PC-3 (cell line): ENCODE measurements at regions not wholly inside any gene's neighbourhood (a gene's known extent, or its start where the extent isn't known, plus 50 kb on each side); places are given as distances from the start of the nearest gene placed in this dataset.

ENCODE experiments used
- ATAC-seq: fragments of 200-7000 bp; cut with Tn5 transposase; 2 replicates; pipeline ENCODE4 v1.9.1; 2020; ENCODE audit warnings: mild to moderate bottlenecking, moderate library complexity
- BruUV-seq: library from RNA; stranded (reverse); fragments of 400-500 nt; replicated peaks from 2 replicates; lab custom pipeline; 2021; lab: Mats Ljungman, UMichigan
- CTCF ChIA-PET: fragments of 300-600 bp; sonication (Branson Sonifier 250); formaldehyde crosslinking; loops from one replicate; lab custom pipeline; 2022; ENCODE audit warnings: antibody characterized with exemption; lab: Charles Lee
- POLR2A ChIA-PET: fragments of 300-600 bp; sonication (Branson Sonifier 250); formaldehyde crosslinking; loops from one replicate; lab custom pipeline; 2022; ENCODE audit warnings: antibody characterized with exemption; ENCODE audit not compliant: unreplicated experiment; lab: Charles Lee
- DNase-seq: peaks from one replicate; pipeline ENCODE4 v3.0.0-alpha.2; 2015
- H2AFZ ChIP-seq: fragments of 300-600 bp; sonication (generic); 2 replicates; pipeline ENCODE4 v1.6.0; 2016; ENCODE audit warnings: antibody characterized with exemption, low read length
- H3F3A ChIP-seq: fragments of 300-600 bp; sonication (generic); one replicate; pipeline ENCODE4 v1.6.0; 2017; ENCODE audit warnings: antibody characterized with exemption, low read length, control low read depth, mild to moderate bottlenecking; ENCODE audit not compliant: unreplicated experiment
- H3K27ac ChIP-seq: fragments of 300-600 bp; sonication (generic); 2 replicates; pipeline ENCODE4 v1.5.1; 2016; ENCODE audit warnings: mild to moderate bottlenecking, low read length
- H3K27me3 ChIP-seq: fragments of 300-600 bp; sonication (generic); 2 replicates; pipeline ENCODE4 v1.6.1; 2016; ENCODE audit warnings: low read length, mixed read lengths
- H3K36me3 ChIP-seq: fragments of 300-600 bp; sonication (generic); 2 replicates; pipeline ENCODE4 v1.6.1; 2016; ENCODE audit warnings: low read depth, mixed run types, low read length, mixed read lengths
- H3K4me1 ChIP-seq: fragments of 300-600 bp; sonication (generic); 2 replicates; pipeline ENCODE4 v1.5.1; 2016; ENCODE audit warnings: low read length; ENCODE audit not compliant: insufficient read depth
- H3K4me2 ChIP-seq: fragments of 300-600 bp; sonication (generic); 2 replicates; pipeline ENCODE4 v1.6.0; 2016; ENCODE audit warnings: low read length
- H3K4me3 ChIP-seq: fragments of 300-600 bp; sonication (generic); 2 replicates; pipeline ENCODE4 v1.5.1; 2016; ENCODE audit warnings: mild to moderate bottlenecking, low read length, mixed read lengths
- H3K79me2 ChIP-seq: fragments of 300-600 bp; sonication (generic); 2 replicates; pipeline ENCODE4 v1.6.1; 2017; ENCODE audit warnings: low read length, mixed read lengths
- H3K9ac ChIP-seq: fragments of 300-600 bp; sonication (generic); 2 replicates; pipeline ENCODE4 v1.6.0; 2016; ENCODE audit warnings: mild to moderate bottlenecking, low read length
- H3K9me2 ChIP-seq: fragments of 300-600 bp; sonication (generic); replicated peaks from 2 replicates; pipeline ENCODE4 v1.6.1; 2016; ENCODE audit warnings: mixed run types, low read length, mixed read lengths
- H3K9me3 ChIP-seq: fragments of 300-600 bp; sonication (generic); 2 replicates; pipeline ENCODE4 v1.6.1; 2016; ENCODE audit warnings: low read length, mixed read lengths
- H4K20me1 ChIP-seq: fragments of 300-600 bp; sonication (generic); 2 replicates; pipeline ENCODE4 v1.6.1; 2016; ENCODE audit warnings: low read length, mixed read lengths
- CTCF ChIP-seq: fragments of 300-600 bp; sonication (generic); conservative IDR thresholded peaks from 2 replicates; pipeline ENCODE4 v1.5.1; 2017; ENCODE audit warnings: antibody characterized with exemption, low read depth, mild to moderate bottlenecking, low read length
- EZH2 ChIP-seq: fragments of 300-600 bp; sonication (generic); IDR thresholded peaks from one replicate; pipeline ENCODE4 v1.6.1; 2017; ENCODE audit warnings: antibody characterized with exemption, mild to moderate bottlenecking, low read length; ENCODE audit not compliant: unreplicated experiment
- EZH2phosphoT487 ChIP-seq: fragments of 300-600 bp; sonication (generic); IDR thresholded peaks from 2 replicates; pipeline ENCODE4 v1.6.1; 2018; ENCODE audit warnings: mild to moderate bottlenecking, antibody characterized with exemption, low read length, borderline replicate concordance
- intact Hi-C: fragments of 100-400 bp; cut with micrococcal nuclease; formaldehyde crosslinking; loops from 2 replicates; pipeline ENCODE4 v1.9.0; 2023

GRCh38 chr14:104388541-104389325 lies 190.8 kb upstream of the C14orf180 start:
- Histone ChIP-seq H3K9me2 (no peaks in the 10 kb centered on the region), H3K4me1 (no peaks in the 10 kb centered on the region), H3K4me2 (no peak overlapping the region), H2AFZ (no peak overlapping the region), H3K79me2 (no peaks in the 10 kb centered on the region), H3K9ac (no peak overlapping the region), H3K27ac (no peak overlapping the region), H3K9me3 (no peaks in the 10 kb centered on the region), H3K4me3 (no peak overlapping the region), H3F3A (no peaks in the 10 kb centered on the region), H3K36me3 (no peaks in the 10 kb centered on the region), H3K27me3 (peaks cover 81% of the 10 kb centered on the region), H4K20me1 (no peaks in the 10 kb centered on the region)
- TF ChIP-seq CTCF (no peak), EZH2 (no peak), EZH2phosphoT487 (no peak)
- DNase-seq, result no peak
- intact Hi-C loops, result no loop called here
- ChIA-PET CTCF (no interaction called here), POLR2A (no interaction called here)
- no TSS peak for BruUV-seq
- ATAC-seq, result no peak

GRCh38 chr14:104389326-104390220 lies 190.0 kb upstream of the C14orf180 start:
- Histone ChIP-seq H3K4me1 (no peaks in the 10 kb centered on the region), H3K9ac (no peak overlapping the region), H3K9me2 (no peaks in the 10 kb centered on the region), H2AFZ (no peak overlapping the region), H3K27me3 (peaks cover 80% of the 10 kb centered on the region), H3K4me2 (no peak overlapping the region), H3K27ac (no peak overlapping the region), H3K9me3 (no peaks in the 10 kb centered on the region), H4K20me1 (no peaks in the 10 kb centered on the region), H3F3A (no peaks in the 10 kb centered on the region), H3K36me3 (no peaks in the 10 kb centered on the region), H3K4me3 (no peak overlapping the region), H3K79me2 (no peaks in the 10 kb centered on the region)
- no TSS peak for BruUV-seq
- POLR2A ChIA-PET, result no interaction called here
- intact Hi-C loops, result no loop called here
- CTCF ChIA-PET, result no interaction called here
- TF ChIP-seq CTCF (no peak), EZH2 (no peak), EZH2phosphoT487 (no peak)
- ATAC-seq (no peak), DNase-seq (no peak)
